Panc1 (cell line): ENCODE measurements at regions not wholly inside any gene's neighbourhood (a gene's known extent, or its start where the extent isn't known, plus 50 kb on each side); places are given as distances from the start of the nearest gene placed in this dataset.

Experiments used
- ATAC-seq: fragments of 200-7000 bp; cut with Tn5 transposase; 2 replicates; pipeline ENCODE4 v1.9.1; 2020; ENCODE audit warnings: mild to moderate bottlenecking, moderate library complexity
- BruUV-seq: library from RNA; stranded (reverse); fragments of 400-500 nt; replicated peaks from 2 replicates; lab custom pipeline; 2021; lab: Mats Ljungman, UMichigan
- CTCF ChIA-PET: fragments of 300-600 bp; sonication (Branson Sonifier 250); formaldehyde crosslinking; loops from one replicate; lab custom pipeline; 2022; ENCODE audit warnings: antibody characterized with exemption; lab: Charles Lee
- POLR2A ChIA-PET: fragments of 300-600 bp; sonication (Branson Sonifier 250); formaldehyde crosslinking; loops from one replicate; lab custom pipeline; 2022; ENCODE audit warnings: antibody characterized with exemption; lab: Charles Lee
- DNase-seq: peaks from one replicate; pipeline ENCODE4 v3.0.0-alpha.2; 2010; ENCODE audit warnings: low read depth, low spot score
- H3K27ac ChIP-seq: 2 replicates; pipeline ENCODE4 v1.5.1; 2011; ENCODE audit warnings: mild to moderate bottlenecking, low read length, inconsistent platforms
- H3K27me3 ChIP-seq: fragments of 200-500 bp; sonication (Bioruptor generic); 2 replicates; pipeline ENCODE4 v1.6.0; 2014; ENCODE audit warnings: low read length, inconsistent platforms; ENCODE audit not compliant: control insufficient read depth, insufficient read depth
- H3K36me3 ChIP-seq: fragments of 200-500 bp; sonication (Bioruptor generic); 2 replicates; pipeline ENCODE4 v1.5.1; 2014; ENCODE audit warnings: inconsistent platforms, mild to moderate bottlenecking, low read length, moderate library complexity; ENCODE audit not compliant: control insufficient read depth, insufficient read depth
- H3K4me1 ChIP-seq: 2 replicates; pipeline ENCODE4 v1.5.1; 2011; ENCODE audit warnings: inconsistent platforms, mild to moderate bottlenecking, low read length, moderate library complexity; ENCODE audit not compliant: control insufficient read depth, insufficient read depth
- H3K4me3 ChIP-seq, 2 experiments: 2 replicates each; pipeline ENCODE4 v1.5.1; 2011 to 2012; ENCODE audit warnings: low read depth in 2 of 2, low read length in 2 of 2, mild to moderate bottlenecking in 2 of 2, inconsistent platforms in 1 of 2, moderate library complexity in 1 of 2
- H3K9me3 ChIP-seq: fragments of 200-500 bp; sonication (Bioruptor generic); 2 replicates; pipeline ENCODE4 v1.5.1; 2014; ENCODE audit warnings: low read depth, mild to moderate bottlenecking, inconsistent platforms, low read length, moderate library complexity; ENCODE audit not compliant: control insufficient read depth, insufficient read depth
- POLR2AphosphoS5 ChIP-seq: IDR thresholded peaks from 2 replicates; pipeline ENCODE4 v1.6.1; 2012; ENCODE audit warnings: mild to moderate bottlenecking, low read depth, low read length, moderate library complexity
- SIN3A ChIP-seq: IDR thresholded peaks from 2 replicates; pipeline ENCODE4 v1.6.1; 2012; ENCODE audit warnings: low read depth, mild to moderate bottlenecking, low read length, moderate library complexity, borderline replicate concordance; ENCODE audit not compliant: insufficient read depth
- TCF7L2 ChIP-seq: IDR thresholded peaks from 2 replicates; pipeline ENCODE4 v1.6.1; 2011; ENCODE audit warnings: mild to moderate bottlenecking, low read depth, low read length, inconsistent platforms
- in situ Hi-C: cut with HindIII; loops from 2 replicates; pipeline ENCODE4 v1.10.0; 2016; ENCODE audit warnings: low sequenced_read_pairs, low pct_unique_long_range_greater_than_20kb
- intact Hi-C: fragments of 100-400 bp; cut with micrococcal nuclease; formaldehyde crosslinking; loops from one replicate; pipeline ENCODE4 v1.10.0; 2022; ENCODE audit not compliant: unreplicated experiment
- TF ChIP-seq, protein P1 (sequence below), 2 experiments: IDR thresholded peaks; 2 replicates each; pipeline ENCODE4 v1.6.1; 2011 to 2012; ENCODE audit warnings: low read depth in 2 of 2, control low read depth in 1 of 2, low read length in 1 of 2, mild to moderate bottlenecking in 1 of 2, moderate library complexity in 1 of 2; ENCODE audit not compliant: insufficient read depth in 1 of 2
- TF ChIP-seq, protein P2 (sequence below): fragments of 450-650 bp; IDR thresholded peaks from 2 replicates; pipeline ENCODE4 v1.5.1; 2017; ENCODE audit warnings: mild to moderate bottlenecking

DNA sequence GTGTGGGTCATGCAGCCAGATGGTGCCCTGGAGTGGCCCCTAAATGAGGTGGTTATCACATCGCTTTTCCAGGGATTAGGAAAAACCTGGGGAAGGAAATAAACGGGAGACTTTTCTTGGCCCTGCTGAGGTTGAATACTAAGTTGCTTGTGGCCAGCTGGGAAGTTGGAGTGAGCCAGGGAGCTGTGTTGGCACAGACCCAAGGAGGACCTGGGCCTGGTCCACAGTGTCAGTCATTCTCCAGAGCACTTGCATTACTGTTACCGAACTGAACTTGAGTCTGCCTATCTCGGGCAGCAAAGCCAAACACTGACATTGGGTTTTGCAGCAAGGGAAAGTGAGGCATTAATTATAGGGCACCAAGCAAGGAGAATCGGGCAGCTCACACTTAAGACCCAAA, 339.0 kb downstream of the GABRB3 start:
- in situ Hi-C loops (no loop called here), intact Hi-C loops (no loop called here)
- H3K36me3 ChIP-seq: no peaks in the 10 kb centered on the region
- H3K27ac ChIP-seq: no peak overlapping the region
- no peak overlapping the region for H3K4me3 ChIP-seq
- CTCF ChIA-PET: no interaction called here
- peaks cover 3% of the 10 kb centered on the region; the same call in 1 of the 2 replicates for H3K9me3 ChIP-seq
- BruUV-seq: no TSS peak
- ATAC-seq (no peak), DNase-seq (no peak)
- H3K27me3 ChIP-seq: no peaks in the 10 kb centered on the region
- no peaks in the 10 kb centered on the region for H3K4me1 ChIP-seq
- TF ChIP-seq POLR2AphosphoS5: no peak
- TF ChIP-seq, protein P1, sequence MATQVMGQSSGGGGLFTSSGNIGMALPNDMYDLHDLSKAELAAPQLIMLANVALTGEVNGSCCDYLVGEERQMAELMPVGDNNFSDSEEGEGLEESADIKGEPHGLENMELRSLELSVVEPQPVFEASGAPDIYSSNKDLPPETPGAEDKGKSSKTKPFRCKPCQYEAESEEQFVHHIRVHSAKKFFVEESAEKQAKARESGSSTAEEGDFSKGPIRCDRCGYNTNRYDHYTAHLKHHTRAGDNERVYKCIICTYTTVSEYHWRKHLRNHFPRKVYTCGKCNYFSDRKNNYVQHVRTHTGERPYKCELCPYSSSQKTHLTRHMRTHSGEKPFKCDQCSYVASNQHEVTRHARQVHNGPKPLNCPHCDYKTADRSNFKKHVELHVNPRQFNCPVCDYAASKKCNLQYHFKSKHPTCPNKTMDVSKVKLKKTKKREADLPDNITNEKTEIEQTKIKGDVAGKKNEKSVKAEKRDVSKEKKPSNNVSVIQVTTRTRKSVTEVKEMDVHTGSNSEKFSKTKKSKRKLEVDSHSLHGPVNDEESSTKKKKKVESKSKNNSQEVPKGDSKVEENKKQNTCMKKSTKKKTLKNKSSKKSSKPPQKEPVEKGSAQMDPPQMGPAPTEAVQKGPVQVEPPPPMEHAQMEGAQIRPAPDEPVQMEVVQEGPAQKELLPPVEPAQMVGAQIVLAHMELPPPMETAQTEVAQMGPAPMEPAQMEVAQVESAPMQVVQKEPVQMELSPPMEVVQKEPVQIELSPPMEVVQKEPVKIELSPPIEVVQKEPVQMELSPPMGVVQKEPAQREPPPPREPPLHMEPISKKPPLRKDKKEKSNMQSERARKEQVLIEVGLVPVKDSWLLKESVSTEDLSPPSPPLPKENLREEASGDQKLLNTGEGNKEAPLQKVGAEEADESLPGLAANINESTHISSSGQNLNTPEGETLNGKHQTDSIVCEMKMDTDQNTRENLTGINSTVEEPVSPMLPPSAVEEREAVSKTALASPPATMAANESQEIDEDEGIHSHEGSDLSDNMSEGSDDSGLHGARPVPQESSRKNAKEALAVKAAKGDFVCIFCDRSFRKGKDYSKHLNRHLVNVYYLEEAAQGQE (IDR thresholded peaks at IDR 0.05; ENCODE audit: insufficient read depth in 1 of 2, low read depth in 2 of 2, low read length in 1 of 2): no peak
- TF ChIP-seq, protein P2, sequence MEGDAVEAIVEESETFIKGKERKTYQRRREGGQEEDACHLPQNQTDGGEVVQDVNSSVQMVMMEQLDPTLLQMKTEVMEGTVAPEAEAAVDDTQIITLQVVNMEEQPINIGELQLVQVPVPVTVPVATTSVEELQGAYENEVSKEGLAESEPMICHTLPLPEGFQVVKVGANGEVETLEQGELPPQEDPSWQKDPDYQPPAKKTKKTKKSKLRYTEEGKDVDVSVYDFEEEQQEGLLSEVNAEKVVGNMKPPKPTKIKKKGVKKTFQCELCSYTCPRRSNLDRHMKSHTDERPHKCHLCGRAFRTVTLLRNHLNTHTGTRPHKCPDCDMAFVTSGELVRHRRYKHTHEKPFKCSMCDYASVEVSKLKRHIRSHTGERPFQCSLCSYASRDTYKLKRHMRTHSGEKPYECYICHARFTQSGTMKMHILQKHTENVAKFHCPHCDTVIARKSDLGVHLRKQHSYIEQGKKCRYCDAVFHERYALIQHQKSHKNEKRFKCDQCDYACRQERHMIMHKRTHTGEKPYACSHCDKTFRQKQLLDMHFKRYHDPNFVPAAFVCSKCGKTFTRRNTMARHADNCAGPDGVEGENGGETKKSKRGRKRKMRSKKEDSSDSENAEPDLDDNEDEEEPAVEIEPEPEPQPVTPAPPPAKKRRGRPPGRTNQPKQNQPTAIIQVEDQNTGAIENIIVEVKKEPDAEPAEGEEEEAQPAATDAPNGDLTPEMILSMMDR: no peak
- no peak for TF ChIP-seq SIN3A
- TF ChIP-seq TCF7L2: no peak
- POLR2A ChIA-PET: no interaction called here

DNA sequence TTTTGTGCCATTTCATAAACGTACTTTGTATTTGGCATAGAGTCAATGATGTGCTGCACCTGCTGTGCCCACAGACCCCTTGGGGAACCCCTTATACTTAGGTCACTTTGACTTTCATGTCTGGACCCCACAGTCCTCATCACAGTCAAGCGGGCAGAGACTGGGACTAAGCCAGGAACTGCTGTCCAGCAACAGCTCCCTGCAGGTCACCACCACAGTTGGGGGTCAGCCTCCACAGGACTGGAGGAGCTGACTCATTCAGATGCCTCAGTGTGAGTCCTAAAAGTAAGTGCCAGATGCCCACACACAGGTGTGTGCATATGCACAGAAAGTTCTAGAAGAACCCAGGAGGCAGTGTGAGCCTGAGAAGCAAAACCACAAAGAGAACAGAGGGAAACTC, 339.8 kb downstream of the GABRB3 start:
- Histone ChIP-seq H3K9me3 (peaks cover 3% of the 10 kb centered on the region; the same call in 1 of the 2 replicates), H3K36me3 (no peaks in the 10 kb centered on the region), H3K27me3 (no peaks in the 10 kb centered on the region), H3K4me1 (no peaks in the 10 kb centered on the region), H3K27ac (no peak overlapping the region), H3K4me3 (no peak overlapping the region)
- TF ChIP-seq, protein P2: no peak
- TF ChIP-seq SIN3A (no peak), TCF7L2 (no peak), POLR2AphosphoS5 (no peak)
- TF ChIP-seq, protein P1 (IDR thresholded peaks at IDR 0.05; ENCODE audit: insufficient read depth in 1 of 2, low read depth in 2 of 2, low read length in 1 of 2): no peak
- no peak for ATAC-seq
- in situ Hi-C loops (no loop called here), intact Hi-C loops (no loop called here)
- POLR2A ChIA-PET: no interaction called here
- BruUV-seq: no TSS peak
- DNase-seq: no peak
- CTCF ChIA-PET: no interaction called here
